K562 (cell line): ENCODE measurements at regions not wholly inside any gene's neighbourhood (a gene's known extent, or its start where the extent isn't known, plus 50 kb on each side); places are given as distances from the start of the nearest gene placed in this dataset.

ENCODE experiments used
- ATAC-seq: fragments of 200-7000 bp; cut with Tn5 transposase; 3 replicates; pipeline ENCODE4 v1.9.1; 2020; ENCODE audit warnings: moderate library complexity
- BruUV-seq: library from RNA; stranded (reverse); fragments of 400-500 nt; replicated peaks from 2 replicates; lab custom pipeline; 2021; lab: Mats Ljungman, UMichigan
- CTCF ChIA-PET: fragments of 300-600 bp; formaldehyde crosslinking; extraction: SDS; loops from one replicate; lab custom pipeline; 2021; ENCODE audit warnings: low intra/inter-chr PET ratio; lab: Yijun Ruan, JAX
- POLR2A ChIA-PET: fragments of 300-600, 350-650 bp; sonication (Branson Sonifier 250); formaldehyde crosslinking; extraction: SDS; loops from one replicate; lab custom pipeline; 2021; ENCODE audit warnings: antibody characterized with exemption, inconsistent platforms; lab: Yijun Ruan, JAX
- DNase-seq, 4 experiments: peaks; one replicate each; pipeline versions ENCODE4 v3.0.0 to v3.0.0-alpha.2; 2011 to 2018; ENCODE audit warnings: low spot score in 3 of 4, mixed read lengths in 3 of 4; ENCODE audit errors: extremely low read depth in 1 of 4
- FAIRE-seq: peaks from 2 replicates; lab custom pipeline; 2011; peaks lifted over from hg19 to GRCh38; lab: Jason Lieb, UNC
- H2AFZ ChIP-seq: 2 replicates; pipeline ENCODE4 v1.6.0; 2011; ENCODE audit warnings: low read depth, low read length, control low read depth, inconsistent platforms
- H3K27ac ChIP-seq: fragments of 200-600 bp; 3 replicates; pipeline ENCODE4 v1.8.0; 2011; ENCODE audit warnings: low read depth, mild to moderate bottlenecking, control low read depth, inconsistent platforms, low read length, moderate library complexity, mixed read lengths; ENCODE audit errors: extremely low read depth
- H3K27me3 ChIP-seq, 2 experiments: fragments of 300-600 bp in 1 of 2; 2 replicates in 1 of 2; 3 replicates in 1 of 2; pipeline versions ENCODE4 v1.6.0 to v1.8.0; 2011; ENCODE audit warnings: inconsistent platforms in 2 of 2, low read length in 2 of 2, mild to moderate bottlenecking in 1 of 2, mixed read lengths in 1 of 2, moderate library complexity in 1 of 2; ENCODE audit not compliant: control insufficient read depth in 2 of 2, insufficient read depth in 2 of 2
- H3K36me3 ChIP-seq: fragments of 300-600 bp; 3 replicates; pipeline ENCODE4 v1.8.0; 2011; ENCODE audit warnings: mild to moderate bottlenecking, low read length, inconsistent platforms; ENCODE audit not compliant: control insufficient read depth, insufficient read depth
- H3K4me1 ChIP-seq, 2 experiments: fragments of 200-600 bp in 1 of 2; replicated peaks in 1 of 2; 2 replicates in 1 of 2; 3 replicates in 1 of 2; pipeline versions ENCODE4 v1.5.1 to v1.8.0; 2011; ENCODE audit warnings: inconsistent platforms in 2 of 2, low read length in 2 of 2, mild to moderate bottlenecking in 1 of 2, mixed read lengths in 1 of 2, moderate library complexity in 1 of 2; ENCODE audit not compliant: control insufficient read depth in 2 of 2, insufficient read depth in 2 of 2
- H3K4me2 ChIP-seq: 2 replicates; pipeline ENCODE4 v1.6.1; 2011; ENCODE audit warnings: low read length, control low read depth, inconsistent platforms, mixed read lengths; ENCODE audit not compliant: insufficient read depth
- H3K4me3 ChIP-seq: fragments of 200-600 bp; sonication (generic), shearing (Covaris generic); 2 replicates; pipeline ENCODE4 v1.5.1; 2016; ENCODE audit warnings: control low read depth, inconsistent platforms
- H3K79me2 ChIP-seq: fragments of 200-600 bp; 3 replicates; pipeline ENCODE4 v1.8.0; 2011; ENCODE audit warnings: low read length, inconsistent platforms; ENCODE audit not compliant: control insufficient read depth, insufficient read depth
- H3K9ac ChIP-seq, 2 experiments: 2 replicates each; pipeline versions ENCODE4 v1.6.0 to v1.6.1; 2011; ENCODE audit warnings: low read depth in 2 of 2, low read length in 2 of 2, control low read depth in 1 of 2, inconsistent platforms in 1 of 2, mild to moderate bottlenecking in 1 of 2, mixed read lengths in 1 of 2; ENCODE audit not compliant: insufficient read depth in 1 of 2
- H3K9me1 ChIP-seq: one replicate; pipeline ENCODE4 v1.6.0; 2011; ENCODE audit warnings: inconsistent platforms, mild to moderate bottlenecking, low read length, moderate library complexity; ENCODE audit not compliant: control insufficient read depth, insufficient read depth
- H3K9me3 ChIP-seq: replicated peaks from 2 replicates; pipeline ENCODE4 v1.5.1; 2011; ENCODE audit warnings: low read depth, low read length, inconsistent platforms; ENCODE audit not compliant: control insufficient read depth, insufficient read depth
- H4K20me1 ChIP-seq: replicated peaks from 2 replicates; pipeline ENCODE4 v1.6.1; 2011; ENCODE audit warnings: low read length, inconsistent platforms, mixed read lengths; ENCODE audit not compliant: control insufficient read depth, insufficient read depth
- DDX20 ChIP-seq: fragments of 450-650 bp; IDR thresholded peaks from 2 replicates; pipeline ENCODE4 v1.6.1; 2016; ENCODE audit warnings: missing genetic modification characterization, low read depth, mild to moderate bottlenecking, missing compliant biosample characterization, moderate library complexity
- DNMT1 ChIP-seq: fragments of 450-650 bp; IDR thresholded peaks from 2 replicates; pipeline ENCODE4 v1.6.1; 2016; ENCODE audit warnings: antibody characterized with exemption, mild to moderate bottlenecking
- HMG20A ChIP-seq: fragments of 450-650 bp; formaldehyde crosslinking; conservative IDR thresholded peaks from 2 replicates; pipeline ENCODE4 v1.4.0; 2020; ENCODE audit warnings: mild to moderate bottlenecking, mixed read lengths
- PCBP2 ChIP-seq: fragments of 200-400 bp; formaldehyde crosslinking; IDR thresholded peaks from 2 replicates; pipeline ENCODE4 v1.6.1; 2018; ENCODE audit warnings: low read length, low read depth, mild to moderate bottlenecking, moderate library complexity; ENCODE audit not compliant: poor library complexity, severe bottlenecking
- PHB ChIP-seq: fragments of 250-450 bp; sonication (Bioruptor Pico); IDR thresholded peaks from 2 replicates; pipeline ENCODE4 v1.5.0; 2021
- POLR3A ChIP-seq: IDR thresholded peaks from 2 replicates; pipeline ENCODE4 v1.6.1; 2011; ENCODE audit warnings: borderline replicate concordance, mild to moderate bottlenecking, moderate library complexity; ENCODE audit not compliant: insufficient read length, insufficient read depth; ENCODE audit errors: extremely low read depth
- RFX5 ChIP-seq: IDR thresholded peaks from 2 replicates; pipeline ENCODE4 v1.6.1; 2011; ENCODE audit warnings: low read depth, mild to moderate bottlenecking, improper control_type of control experiment, low read length
- ZC3H8 ChIP-seq: fragments of 450-650 bp; IDR thresholded peaks from 2 replicates; pipeline ENCODE4 v1.6.1; 2017
- in situ Hi-C: fragments of 300-500 bp; cut with MboI; formaldehyde crosslinking; loops from 4 replicates; pipeline ENCODE4 v1.15.0; 2018; ENCODE audit warnings: inconsistent platforms, mixed read lengths
- intact Hi-C: fragments of 100-400 bp; cut with micrococcal nuclease; formaldehyde crosslinking; loops from 2 replicates; pipeline ENCODE4 v1.14.2; 2022
- TF ChIP-seq, protein P1 (sequence below): fragments of 250-450 bp; sonication (Bioruptor Pico); IDR thresholded peaks from 2 replicates; pipeline ENCODE4 v1.4.0; 2020; ENCODE audit warnings: mild to moderate bottlenecking, moderate library complexity, borderline replicate concordance
- TF ChIP-seq, protein P2 (sequence below), 3 experiments: IDR thresholded peaks in 2 of 3; conservative IDR thresholded peaks in 1 of 3; 2 replicates each; pipeline ENCODE4 v1.5.1; 2011 to 2012; ENCODE audit warnings: low read length in 3 of 3, mild to moderate bottlenecking in 3 of 3, control low read depth in 2 of 3, improper control_type of control experiment in 1 of 3, inconsistent platforms in 1 of 3, low read depth in 1 of 3, mixed read lengths in 1 of 3, moderate library complexity in 1 of 3; ENCODE audit not compliant: insufficient read depth in 2 of 3
- TF ChIP-seq, protein P3 (sequence below): fragments of 450-650 bp; IDR thresholded peaks from 2 replicates; pipeline ENCODE4 v1.6.1; 2016; ENCODE audit warnings: low read depth

DNA sequence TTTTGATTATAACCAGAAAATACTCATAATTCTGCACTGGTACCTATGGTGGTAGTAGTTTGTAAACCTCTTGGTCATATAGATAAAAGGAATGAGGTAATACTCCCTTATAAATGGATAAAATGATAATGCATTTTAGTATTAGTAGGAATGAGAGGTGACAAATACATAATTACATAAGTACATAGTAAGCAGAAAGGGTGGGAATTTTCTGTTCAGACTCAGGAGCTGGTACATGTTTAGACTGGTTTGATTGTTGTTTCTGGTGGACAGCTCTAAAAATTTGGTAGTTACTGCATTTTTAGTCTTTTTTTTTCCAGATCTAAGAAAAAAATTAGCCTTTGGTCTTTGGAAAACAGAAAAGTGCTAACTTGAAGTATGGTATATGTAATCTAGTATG lies 70.4 kb upstream of the AGA start:
- no peaks in the 10 kb centered on the region for H4K20me1 ChIP-seq
- no TSS peak for BruUV-seq
- POLR2A ChIA-PET = no interaction called here
- H3K27ac ChIP-seq = no peak overlapping the region
- H3K36me3 ChIP-seq = no peaks in the 10 kb centered on the region
- intact Hi-C loops (no loop called here), in situ Hi-C loops (no loop called here)
- DNase-seq = no peak
- FAIRE-seq = no peak
- no peak for ATAC-seq
- no peaks in the 10 kb centered on the region for H3K4me1 ChIP-seq
- no peak overlapping the region for H3K9ac ChIP-seq
- H3K27me3 ChIP-seq = no peaks in the 10 kb centered on the region
- no peak overlapping the region for H3K4me3 ChIP-seq
- H3K79me2 ChIP-seq = no peaks in the 10 kb centered on the region
- no peak overlapping the region for H3K4me2 ChIP-seq
- no peak overlapping the region for H2AFZ ChIP-seq
- H3K9me3 ChIP-seq = no peaks in the 10 kb centered on the region; the same call in 1 of the 2 replicates
- no peaks in the 10 kb centered on the region for H3K9me1 ChIP-seq
- CTCF ChIA-PET = no interaction called here
- TF ChIP-seq, protein P1, sequence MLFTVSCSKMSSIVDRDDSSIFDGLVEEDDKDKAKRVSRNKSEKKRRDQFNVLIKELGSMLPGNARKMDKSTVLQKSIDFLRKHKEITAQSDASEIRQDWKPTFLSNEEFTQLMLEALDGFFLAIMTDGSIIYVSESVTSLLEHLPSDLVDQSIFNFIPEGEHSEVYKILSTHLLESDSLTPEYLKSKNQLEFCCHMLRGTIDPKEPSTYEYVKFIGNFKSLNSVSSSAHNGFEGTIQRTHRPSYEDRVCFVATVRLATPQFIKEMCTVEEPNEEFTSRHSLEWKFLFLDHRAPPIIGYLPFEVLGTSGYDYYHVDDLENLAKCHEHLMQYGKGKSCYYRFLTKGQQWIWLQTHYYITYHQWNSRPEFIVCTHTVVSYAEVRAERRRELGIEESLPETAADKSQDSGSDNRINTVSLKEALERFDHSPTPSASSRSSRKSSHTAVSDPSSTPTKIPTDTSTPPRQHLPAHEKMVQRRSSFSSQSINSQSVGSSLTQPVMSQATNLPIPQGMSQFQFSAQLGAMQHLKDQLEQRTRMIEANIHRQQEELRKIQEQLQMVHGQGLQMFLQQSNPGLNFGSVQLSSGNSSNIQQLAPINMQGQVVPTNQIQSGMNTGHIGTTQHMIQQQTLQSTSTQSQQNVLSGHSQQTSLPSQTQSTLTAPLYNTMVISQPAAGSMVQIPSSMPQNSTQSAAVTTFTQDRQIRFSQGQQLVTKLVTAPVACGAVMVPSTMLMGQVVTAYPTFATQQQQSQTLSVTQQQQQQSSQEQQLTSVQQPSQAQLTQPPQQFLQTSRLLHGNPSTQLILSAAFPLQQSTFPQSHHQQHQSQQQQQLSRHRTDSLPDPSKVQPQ = no peak
- TF ChIP-seq ZC3H8 = no peak
- TF ChIP-seq DDX20 (tag) = no peak
- no peak for TF ChIP-seq RFX5
- no peak for TF ChIP-seq POLR3A
- TF ChIP-seq PHB (CRISPR knock-in tag) = no peak
- TF ChIP-seq, protein P2, sequence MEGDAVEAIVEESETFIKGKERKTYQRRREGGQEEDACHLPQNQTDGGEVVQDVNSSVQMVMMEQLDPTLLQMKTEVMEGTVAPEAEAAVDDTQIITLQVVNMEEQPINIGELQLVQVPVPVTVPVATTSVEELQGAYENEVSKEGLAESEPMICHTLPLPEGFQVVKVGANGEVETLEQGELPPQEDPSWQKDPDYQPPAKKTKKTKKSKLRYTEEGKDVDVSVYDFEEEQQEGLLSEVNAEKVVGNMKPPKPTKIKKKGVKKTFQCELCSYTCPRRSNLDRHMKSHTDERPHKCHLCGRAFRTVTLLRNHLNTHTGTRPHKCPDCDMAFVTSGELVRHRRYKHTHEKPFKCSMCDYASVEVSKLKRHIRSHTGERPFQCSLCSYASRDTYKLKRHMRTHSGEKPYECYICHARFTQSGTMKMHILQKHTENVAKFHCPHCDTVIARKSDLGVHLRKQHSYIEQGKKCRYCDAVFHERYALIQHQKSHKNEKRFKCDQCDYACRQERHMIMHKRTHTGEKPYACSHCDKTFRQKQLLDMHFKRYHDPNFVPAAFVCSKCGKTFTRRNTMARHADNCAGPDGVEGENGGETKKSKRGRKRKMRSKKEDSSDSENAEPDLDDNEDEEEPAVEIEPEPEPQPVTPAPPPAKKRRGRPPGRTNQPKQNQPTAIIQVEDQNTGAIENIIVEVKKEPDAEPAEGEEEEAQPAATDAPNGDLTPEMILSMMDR (IDR thresholded peaks at IDR 0.05 in 2 of 3, conservative IDR thresholded peaks at IDR 0.05 in 1 of 3; ENCODE audit: insufficient read depth in 2 of 3, low read depth in 1 of 3, low read length in 3 of 3) = no peak
- TF ChIP-seq DNMT1 = no peak
- TF ChIP-seq HMG20A (CRISPR knock-in tag) = no peak
- TF ChIP-seq, protein P3, sequence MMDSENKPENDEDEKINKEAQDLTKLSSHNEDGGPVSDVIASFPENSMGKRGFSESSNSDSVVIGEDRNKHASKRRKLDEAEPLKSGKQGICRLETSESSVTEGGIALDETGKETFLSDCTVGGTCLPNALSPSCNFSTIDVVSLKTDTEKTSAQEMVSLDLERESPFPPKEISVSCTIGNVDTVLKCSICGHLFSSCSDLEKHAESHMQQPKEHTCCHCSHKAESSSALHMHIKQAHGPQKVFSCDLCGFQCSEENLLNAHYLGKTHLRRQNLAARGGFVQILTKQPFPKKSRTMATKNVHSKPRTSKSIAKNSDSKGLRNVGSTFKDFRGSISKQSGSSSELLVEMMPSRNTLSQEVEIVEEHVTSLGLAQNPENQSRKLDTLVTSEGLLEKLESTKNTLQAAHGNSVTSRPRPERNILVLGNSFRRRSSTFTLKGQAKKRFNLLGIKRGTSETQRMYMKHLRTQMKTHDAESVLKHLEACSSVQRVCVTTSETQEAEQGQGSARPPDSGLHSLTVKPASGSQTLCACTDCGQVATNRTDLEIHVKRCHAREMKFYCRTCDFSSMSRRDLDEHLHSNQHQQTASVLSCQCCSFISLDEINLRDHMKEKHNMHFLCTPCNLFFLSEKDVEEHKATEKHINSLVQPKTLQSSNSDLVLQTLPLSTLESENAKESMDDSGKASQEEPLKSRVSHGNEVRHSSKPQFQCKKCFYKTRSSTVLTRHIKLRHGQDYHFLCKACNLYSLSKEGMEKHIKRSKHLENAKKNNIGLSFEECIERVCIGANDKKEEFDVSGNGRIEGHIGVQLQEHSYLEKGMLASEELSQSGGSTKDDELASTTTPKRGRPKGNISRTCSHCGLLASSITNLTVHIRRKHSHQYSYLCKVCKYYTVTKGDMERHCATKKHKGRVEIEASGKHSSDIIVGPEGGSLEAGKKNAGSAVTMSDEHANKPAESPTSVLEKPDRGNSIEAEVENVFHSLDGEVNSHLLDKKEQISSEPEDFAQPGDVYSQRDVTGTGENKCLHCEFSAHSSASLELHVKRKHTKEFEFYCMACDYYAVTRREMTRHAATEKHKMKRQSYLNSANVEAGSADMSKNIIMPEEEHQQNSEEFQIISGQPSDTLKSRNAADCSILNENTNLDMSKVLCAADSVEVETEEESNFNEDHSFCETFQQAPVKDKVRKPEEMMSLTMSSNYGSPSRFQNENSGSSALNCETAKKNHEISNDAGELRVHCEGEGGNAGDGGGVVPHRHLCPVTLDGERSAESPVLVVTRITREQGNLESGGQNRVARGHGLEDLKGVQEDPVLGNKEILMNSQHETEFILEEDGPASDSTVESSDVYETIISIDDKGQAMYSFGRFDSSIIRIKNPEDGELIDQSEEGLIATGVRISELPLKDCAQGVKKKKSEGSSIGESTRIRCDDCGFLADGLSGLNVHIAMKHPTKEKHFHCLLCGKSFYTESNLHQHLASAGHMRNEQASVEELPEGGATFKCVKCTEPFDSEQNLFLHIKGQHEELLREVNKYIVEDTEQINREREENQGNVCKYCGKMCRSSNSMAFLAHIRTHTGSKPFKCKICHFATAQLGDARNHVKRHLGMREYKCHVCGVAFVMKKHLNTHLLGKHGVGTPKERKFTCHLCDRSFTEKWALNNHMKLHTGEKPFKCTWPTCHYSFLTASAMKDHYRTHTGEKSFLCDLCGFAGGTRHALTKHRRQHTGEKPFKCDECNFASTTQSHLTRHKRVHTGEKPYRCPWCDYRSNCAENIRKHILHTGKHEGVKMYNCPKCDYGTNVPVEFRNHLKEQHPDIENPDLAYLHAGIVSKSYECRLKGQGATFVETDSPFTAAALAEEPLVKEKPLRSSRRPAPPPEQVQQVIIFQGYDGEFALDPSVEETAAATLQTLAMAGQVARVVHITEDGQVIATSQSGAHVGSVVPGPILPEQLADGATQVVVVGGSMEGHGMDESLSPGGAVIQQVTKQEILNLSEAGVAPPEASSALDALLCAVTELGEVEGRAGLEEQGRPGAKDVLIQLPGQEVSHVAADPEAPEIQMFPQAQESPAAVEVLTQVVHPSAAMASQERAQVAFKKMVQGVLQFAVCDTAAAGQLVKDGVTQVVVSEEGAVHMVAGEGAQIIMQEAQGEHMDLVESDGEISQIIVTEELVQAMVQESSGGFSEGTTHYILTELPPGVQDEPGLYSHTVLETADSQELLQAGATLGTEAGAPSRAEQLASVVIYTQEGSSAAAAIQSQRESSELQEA = no peak
- no peak for TF ChIP-seq PCBP2
